Thoracic aorta (tissue), 2 donors: ENCODE measurements at regions not wholly inside any gene's neighbourhood (a gene's known extent, or its start where the extent isn't known, plus 50 kb on each side); places are given as distances from the start of the nearest gene placed in this dataset.

Source experiments
- ATAC-seq: fragments of 150-250 bp; one replicate; pipeline ENCODE4 v1.8.0; 2017; ENCODE audit warnings: low read depth; ENCODE audit not compliant: insufficient number of reproducible peaks, low FRiP score
- DNase-seq: peaks from one replicate; pipeline ENCODE4 v3.0.0-alpha.2; 2020; ENCODE audit warnings: low spot score
- H3K27ac ChIP-seq, 2 donors: fragments of 200-600 bp; sonication (generic); 1 replicate in 1 of 2; 2 replicates in 1 of 2; pipeline ENCODE4 v1.5.1; 2016; ENCODE audit warnings: mild to moderate bottlenecking in 2 of 2, moderate library complexity in 2 of 2
- H3K27me3 ChIP-seq: fragments of 200-600 bp; sonication (generic); replicated peaks from 2 replicates; pipeline ENCODE4 v1.6.0; 2016; ENCODE audit warnings: mild to moderate bottlenecking; ENCODE audit not compliant: insufficient read depth
- H3K36me3 ChIP-seq: fragments of 200-600 bp; sonication (generic); one replicate; pipeline ENCODE4 v1.5.1; 2016
- H3K4me1 ChIP-seq, 2 donors: fragments of 200-600 bp; sonication (generic); 1 replicate in 1 of 2; 2 replicates in 1 of 2; pipeline versions ENCODE4 v1.5.1 to v1.6.0; 2016; ENCODE audit warnings: low read depth in 2 of 2, mild to moderate bottlenecking in 1 of 2; ENCODE audit not compliant: control insufficient read depth in 1 of 2
- H3K4me3 ChIP-seq: fragments of 200-600 bp; sonication (generic); 2 replicates; pipeline ENCODE4 v1.5.1; 2016; ENCODE audit warnings: mild to moderate bottlenecking
- H3K9me3 ChIP-seq: fragments of 200-600 bp; sonication (generic); 2 replicates; pipeline ENCODE4 v1.5.1; 2016
- CTCF ChIP-seq: fragments of 200-600 bp; sonication (generic); IDR thresholded peaks from one replicate; pipeline ENCODE4 v1.5.1; 2019; ENCODE audit warnings: antibody characterized with exemption

GRCh38 chr19:30674656-30675055 lies 302.5 kb downstream of the ZNF536 start:
- no peak for ATAC-seq
- DNase-seq: no peak
- Histone ChIP-seq H3K36me3 (no peaks in the 10 kb centered on the region), H3K27me3 (no peaks in the 10 kb centered on the region), H3K4me3 (no peak overlapping the region), H3K9me3 (no peaks in the 10 kb centered on the region), H3K27ac (no peak overlapping the region), H3K4me1 (no peaks in the 10 kb centered on the region)
- TF ChIP-seq CTCF: no peak

DNA sequence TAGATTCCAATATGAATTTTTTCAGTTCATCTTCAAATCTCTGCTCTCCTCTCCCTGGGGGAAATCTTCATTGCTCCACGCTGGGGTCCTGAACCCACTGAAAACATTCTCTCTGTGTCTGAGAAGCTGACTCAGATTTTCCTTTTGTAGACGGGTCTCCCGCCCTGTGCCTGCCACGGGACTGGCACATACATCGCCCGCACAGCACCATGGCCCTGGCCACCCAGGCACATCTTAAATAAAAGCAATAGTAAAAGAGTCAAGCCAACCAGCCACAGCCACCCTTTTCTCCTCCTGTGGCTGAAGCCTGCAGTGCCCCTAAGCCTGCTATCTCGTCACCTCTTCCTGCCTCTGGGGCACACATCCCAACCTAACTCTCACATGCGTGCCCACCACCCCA lies 301.2 kb downstream of the ZNF536 start:
- Histone ChIP-seq H3K27me3 (no peaks in the 10 kb centered on the region), H3K4me3 (no peak overlapping the region), H3K36me3 (no peaks in the 10 kb centered on the region), H3K27ac (no peak overlapping the region), H3K4me1 (peaks cover 0 to 4% of the 10 kb centered on the region in 2 donors), H3K9me3 (no peaks in the 10 kb centered on the region)
- ATAC-seq: no peak
- no peak for TF ChIP-seq CTCF
- DNase-seq: no peak

DNA sequence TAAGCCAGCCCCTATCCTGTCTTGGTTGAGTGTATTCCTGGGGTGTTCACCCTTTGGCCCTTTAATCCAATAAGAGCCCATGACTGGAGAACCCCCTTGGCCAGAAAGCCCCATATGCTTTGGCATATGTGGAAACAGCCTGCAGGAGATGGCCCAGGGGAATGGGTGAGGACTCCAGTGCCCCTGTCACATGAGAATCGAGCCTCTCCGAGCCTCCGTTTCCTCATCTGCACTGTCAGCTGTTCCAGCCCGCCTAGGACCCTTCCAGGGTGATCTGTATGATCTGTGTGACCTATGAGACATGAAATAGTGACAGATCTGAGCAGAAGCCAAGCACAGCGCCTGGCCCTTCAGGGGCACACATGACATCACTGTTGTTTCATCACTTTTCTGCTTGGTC lies 300.7 kb downstream of the ZNF536 start:
- no peaks in the 10 kb centered on the region for H3K9me3 ChIP-seq
- no peaks in the 10 kb centered on the region for H3K36me3 ChIP-seq
- DNase-seq (no peak), ATAC-seq (no peak)
- peaks cover 0 to 4% of the 10 kb centered on the region in 2 donors for H3K4me1 ChIP-seq
- no peak for TF ChIP-seq CTCF
- H3K27ac ChIP-seq: no peak overlapping the region
- no peaks in the 10 kb centered on the region for H3K27me3 ChIP-seq
- H3K4me3 ChIP-seq: no peak overlapping the region

DNA sequence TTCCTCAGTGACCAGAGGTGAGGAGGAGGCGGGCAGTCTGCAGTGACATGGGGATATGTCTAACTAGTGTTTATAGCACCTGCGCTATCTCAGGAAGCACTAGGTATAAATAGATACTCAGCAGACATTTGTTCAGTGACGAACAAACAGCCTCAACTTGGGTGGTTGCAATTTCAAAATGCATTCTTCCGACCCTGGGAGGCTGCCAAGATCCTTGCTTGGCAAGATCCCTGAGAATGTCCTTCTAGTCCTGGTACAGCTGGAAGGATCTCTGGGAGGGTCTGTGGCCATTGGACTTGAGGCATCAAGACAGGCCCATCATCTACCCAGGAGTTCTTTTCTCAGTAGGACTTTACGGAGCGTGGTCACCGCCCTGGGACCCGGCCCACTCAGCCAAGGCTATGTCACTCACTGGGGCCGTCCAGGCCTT lies 299.5 kb downstream of the ZNF536 start:
- DNase-seq (no peak), ATAC-seq (no peak)

GRCh38 chr19:30671367-30671619 lies 299.1 kb downstream of the ZNF536 start:
- TF ChIP-seq CTCF: no peak
- H3K4me3 ChIP-seq: no peak overlapping the region
- H3K27me3 ChIP-seq: no peaks in the 10 kb centered on the region
- DNase-seq (no peak), ATAC-seq (no peak)
- H3K27ac ChIP-seq: no peak overlapping the region
- H3K4me1 ChIP-seq: peaks cover 0 to 4% of the 10 kb centered on the region in 2 donors
- no peaks in the 10 kb centered on the region for H3K9me3 ChIP-seq
- no peaks in the 10 kb centered on the region for H3K36me3 ChIP-seq

More for the DNA sequence above, 299.5 kb downstream of the ZNF536 start:
- H3K27me3 ChIP-seq: no peaks in the 10 kb centered on the region
- H3K4me1 ChIP-seq: peaks cover 0 to 4% of the 10 kb centered on the region in 2 donors
- TF ChIP-seq CTCF: no peak
- H3K36me3 ChIP-seq: no peaks in the 10 kb centered on the region
- H3K9me3 ChIP-seq: no peaks in the 10 kb centered on the region
- no peak overlapping the region for H3K4me3 ChIP-seq
- H3K27ac ChIP-seq: no peak overlapping the region
